AG09309 (cell line): ENCODE measurements at regions not wholly inside any gene's neighbourhood (a gene's known extent, or its start where the extent isn't known, plus 50 kb on each side); places are given as distances from the start of the nearest gene placed in this dataset.
A peak's percentile ranks its signal among the peaks of the same experiment; 100 is the strongest.

ENCODE experiments used
- DNase-seq: peaks from one replicate; pipeline ENCODE4 v3.0.0-alpha.2; 2010; ENCODE audit warnings: low read depth
- H3K4me3 ChIP-seq: 2 replicates; pipeline ENCODE4 v1.5.1; 2011; ENCODE audit warnings: mild to moderate bottlenecking, low read depth, low read length, moderate library complexity; ENCODE audit not compliant: control insufficient read depth
- CTCF ChIP-seq: IDR thresholded peaks from 2 replicates; pipeline ENCODE4 v1.5.1; 2011; ENCODE audit warnings: mild to moderate bottlenecking, low read depth, low read length, inconsistent platforms; ENCODE audit not compliant: insufficient read depth, control insufficient read depth; ENCODE audit errors: missing control alignments

- TF ChIP-seq CTCF = no peak
- no peak overlapping the region for H3K4me3 ChIP-seq
- no peak for DNase-seq
These were observed 103.7 kb upstream of the TMEM170B start for GRCh38 chr6:11433860-11434259.

- no peak overlapping the region for H3K4me3 ChIP-seq
- DNase-seq = peak; percentile 97
- TF ChIP-seq CTCF = no peak
These were observed 104.7 kb upstream of the TMEM170B start for GRCh38 chr6:11432713-11433450.

GRCh38 chr6:11432091-11432490 is 105.5 kb upstream of the TMEM170B start:
- no peak for DNase-seq
- no peak for TF ChIP-seq CTCF
- H3K4me3 ChIP-seq = no peak overlapping the region

- no peak for DNase-seq
- no peak for TF ChIP-seq CTCF
- no peak overlapping the region for H3K4me3 ChIP-seq
These were observed 106.1 kb upstream of the TMEM170B start for GRCh38 chr6:11431455-11431937.

GRCh38 chr6:11430036-11430435 is 107.5 kb upstream of the TMEM170B start:
- no peak for DNase-seq
- no peak for TF ChIP-seq CTCF
- no peak overlapping the region for H3K4me3 ChIP-seq

- no peak overlapping the region for H3K4me3 ChIP-seq
- no peak for DNase-seq
- TF ChIP-seq CTCF = no peak
These were observed 108.0 kb upstream of the TMEM170B start for GRCh38 chr6:11429577-11429976.
